HG03103 (cell line): ENCODE measurements at regions not wholly inside any gene's neighbourhood (a gene's known extent, or its start where the extent isn't known, plus 50 kb on each side); places are given as distances from the start of the nearest gene placed in this dataset.

ENCODE experiments used
- ATAC-seq: cut with Tn5 transposase; IDR thresholded peaks from one replicate; pipeline ENCODE4 v1.9.1; 2021; ENCODE audit warnings: low read depth; ENCODE audit not compliant: unreplicated experiment

- ATAC-seq, result no peak
Observed at GRCh38 chr9:78930281-78930680, 633.4 kb downstream of the PSAT1 start.

- ATAC-seq, result no peak
Observed at GRCh38 chr9:78932849-78933627, 636.1 kb downstream of the PSAT1 start.

- ATAC-seq, result no peak
Observed at GRCh38 chr9:78934880-78935279, 636.9 kb upstream of the TLE4 start.

- ATAC-seq, result no peak
Observed at GRCh38 chr9:78938821-78939220, 632.9 kb upstream of the TLE4 start.

GRCh38 chr9:78939311-78940065 is 632.3 kb upstream of the TLE4 start:
- no peak for ATAC-seq

- ATAC-seq, result no peak
Observed at GRCh38 chr9:78940121-78940855, 631.5 kb upstream of the TLE4 start.

GRCh38 chr9:78954286-78954685 is 617.5 kb upstream of the TLE4 start:
- ATAC-seq, result no peak

GRCh38 chr9:78958892-78959291 is 612.9 kb upstream of the TLE4 start:
- ATAC-seq, result no peak

GRCh38 chr9:78962156-78962555 is 609.6 kb upstream of the TLE4 start:
- no peak for ATAC-seq

- no peak for ATAC-seq
Observed at GRCh38 chr9:78963911-78964310, 607.9 kb upstream of the TLE4 start.

GRCh38 chr9:78967596-78968217 is 604.1 kb upstream of the TLE4 start:
- no peak for ATAC-seq

- ATAC-seq, result no peak
Observed at GRCh38 chr9:78970375-78970774, 601.4 kb upstream of the TLE4 start.

GRCh38 chr9:78971540-78971939 is 600.2 kb upstream of the TLE4 start:
- no peak for ATAC-seq

- peak; percentile 58 for ATAC-seq
Observed at GRCh38 chr9:78972303-78972999, 599.3 kb upstream of the TLE4 start.

GRCh38 chr9:78973907-78974306 is 597.9 kb upstream of the TLE4 start:
- ATAC-seq, result no peak

- no peak for ATAC-seq
Observed at GRCh38 chr9:78982849-78983248, 588.9 kb upstream of the TLE4 start.

GRCh38 chr9:78985084-78985738 is 586.6 kb upstream of the TLE4 start:
- ATAC-seq, result no peak

- ATAC-seq, result no peak
Observed at GRCh38 chr9:78986446-78986845, 585.3 kb upstream of the TLE4 start.

- ATAC-seq, result no peak
Observed at GRCh38 chr9:78989031-78989658, 582.6 kb upstream of the TLE4 start.
